ENCODE measurements at regions not wholly inside any gene's neighbourhood (a gene's known extent, or its start where the extent isn't known, plus 50 kb on each side); places are given as distances from the start of the nearest gene placed in this dataset.
"Not testable (repeated sequence)": the region's sequence is repeated elsewhere in the genome, so short reads cannot be mapped to it uniquely, and the experiment has no call there.

- H3K27me3 ChIP-seq (ENCODE audit: control insufficient read depth in 3 of 3, insufficient read depth in 3 of 3, low read length in 3 of 3); H3K27ac ChIP-seq (ENCODE audit: low read depth, low read length); H3K4me1 ChIP-seq (ENCODE audit: control insufficient read depth in 3 of 3, insufficient read depth in 3 of 3, low read length in 3 of 3); H3K9me3 ChIP-seq (ENCODE audit: control insufficient read depth in 3 of 3, low read length in 3 of 3); H3K36me3 ChIP-seq (ENCODE audit: control insufficient read depth in 3 of 3, insufficient read depth in 3 of 3, low read length in 3 of 3); H3K4me3 ChIP-seq (ENCODE audit: low read length in 3 of 3); H3K9ac ChIP-seq (ENCODE audit: low read depth in 1 of 3, low read length in 3 of 3): not testable (repeated sequence)
These were observed 481.6 kb upstream of the CHD1 start for GRCh38 chr5:99410386-99410785.

- H3K27ac ChIP-seq (ENCODE audit: low read depth, low read length); H3K9me3 ChIP-seq (ENCODE audit: control insufficient read depth in 3 of 3, low read length in 3 of 3); H3K27me3 ChIP-seq (ENCODE audit: control insufficient read depth in 3 of 3, insufficient read depth in 3 of 3, low read length in 3 of 3); H3K36me3 ChIP-seq (ENCODE audit: control insufficient read depth in 3 of 3, insufficient read depth in 3 of 3, low read length in 3 of 3); H3K4me3 ChIP-seq (ENCODE audit: low read length in 3 of 3); H3K4me1 ChIP-seq (ENCODE audit: control insufficient read depth in 3 of 3, insufficient read depth in 3 of 3, low read length in 3 of 3); H3K9ac ChIP-seq (ENCODE audit: low read depth in 1 of 3, low read length in 3 of 3): not testable (repeated sequence)
These were observed 476.0 kb upstream of the CHD1 start for GRCh38 chr5:99404764-99405302.

- H3K9ac ChIP-seq (ENCODE audit: low read depth in 1 of 3, low read length in 3 of 3); H3K4me1 ChIP-seq (ENCODE audit: control insufficient read depth in 3 of 3, insufficient read depth in 3 of 3, low read length in 3 of 3); H3K9me3 ChIP-seq (ENCODE audit: control insufficient read depth in 3 of 3, low read length in 3 of 3); H3K27ac ChIP-seq (ENCODE audit: low read depth, low read length); H3K27me3 ChIP-seq (ENCODE audit: control insufficient read depth in 3 of 3, insufficient read depth in 3 of 3, low read length in 3 of 3); H3K4me3 ChIP-seq (ENCODE audit: low read length in 3 of 3); H3K36me3 ChIP-seq (ENCODE audit: control insufficient read depth in 3 of 3, insufficient read depth in 3 of 3, low read length in 3 of 3): not testable (repeated sequence)
These were observed 471.8 kb upstream of the CHD1 start for GRCh38 chr5:99400571-99400970.

- no peak overlapping the region for H3K9ac ChIP-seq (ENCODE audit: low read depth in 1 of 3, low read length in 3 of 3)
- H3K9me3 ChIP-seq (ENCODE audit: control insufficient read depth in 3 of 3, low read length in 3 of 3) = no peaks in the 10 kb centered on the region
- no peak overlapping the region for H3K4me3 ChIP-seq (ENCODE audit: low read length in 3 of 3)
- no peak overlapping the region for H3K27ac ChIP-seq (ENCODE audit: low read depth, low read length)
- no peaks in the 10 kb centered on the region for H3K27me3 ChIP-seq (ENCODE audit: control insufficient read depth in 3 of 3, insufficient read depth in 3 of 3, low read length in 3 of 3)
- H3K36me3 ChIP-seq (ENCODE audit: control insufficient read depth in 3 of 3, insufficient read depth in 3 of 3, low read length in 3 of 3) = no peaks in the 10 kb centered on the region
- no peaks in the 10 kb centered on the region for H3K4me1 ChIP-seq (ENCODE audit: control insufficient read depth in 3 of 3, insufficient read depth in 3 of 3, low read length in 3 of 3)
These were observed 470.2 kb upstream of the CHD1 start for GRCh38 chr5:99398976-99399375.

- no peak overlapping the region for H3K27ac ChIP-seq (ENCODE audit: low read depth, low read length)
- H3K9ac ChIP-seq (ENCODE audit: low read depth in 1 of 3, low read length in 3 of 3) = no peak overlapping the region
- H3K27me3 ChIP-seq (ENCODE audit: control insufficient read depth in 3 of 3, insufficient read depth in 3 of 3, low read length in 3 of 3) = no peaks in the 10 kb centered on the region
- no peaks in the 10 kb centered on the region for H3K36me3 ChIP-seq (ENCODE audit: control insufficient read depth in 3 of 3, insufficient read depth in 3 of 3, low read length in 3 of 3)
- no peak overlapping the region for H3K4me3 ChIP-seq (ENCODE audit: low read length in 3 of 3)
- no peaks in the 10 kb centered on the region for H3K9me3 ChIP-seq (ENCODE audit: control insufficient read depth in 3 of 3, low read length in 3 of 3)
- no peaks in the 10 kb centered on the region for H3K4me1 ChIP-seq (ENCODE audit: control insufficient read depth in 3 of 3, insufficient read depth in 3 of 3, low read length in 3 of 3)
These were observed 457.7 kb upstream of the CHD1 start for GRCh38 chr5:99386406-99387077.

- no peak overlapping the region for H3K9ac ChIP-seq (ENCODE audit: low read depth in 1 of 3, low read length in 3 of 3)
- peaks cover 0 to 2% (median 0%) of the 10 kb centered on the region in 3 donors for H3K9me3 ChIP-seq (ENCODE audit: control insufficient read depth in 3 of 3, low read length in 3 of 3)
- H3K4me1 ChIP-seq (ENCODE audit: control insufficient read depth in 3 of 3, insufficient read depth in 3 of 3, low read length in 3 of 3) = no peaks in the 10 kb centered on the region
- no peaks in the 10 kb centered on the region for H3K27me3 ChIP-seq (ENCODE audit: control insufficient read depth in 3 of 3, insufficient read depth in 3 of 3, low read length in 3 of 3)
- no peak overlapping the region for H3K4me3 ChIP-seq (ENCODE audit: low read length in 3 of 3)
- H3K27ac ChIP-seq (ENCODE audit: low read depth, low read length) = no peak overlapping the region
- no peaks in the 10 kb centered on the region for H3K36me3 ChIP-seq (ENCODE audit: control insufficient read depth in 3 of 3, insufficient read depth in 3 of 3, low read length in 3 of 3)
These were observed 450.4 kb upstream of the CHD1 start for GRCh38 chr5:99379187-99379586.

GRCh38 chr5:99378443-99378842 is 449.6 kb upstream of the CHD1 start:
- H3K4me1 ChIP-seq (ENCODE audit: control insufficient read depth in 3 of 3, insufficient read depth in 3 of 3, low read length in 3 of 3) = no peaks in the 10 kb centered on the region
- H3K4me3 ChIP-seq (ENCODE audit: low read length in 3 of 3) = no peak overlapping the region
- H3K27me3 ChIP-seq (ENCODE audit: control insufficient read depth in 3 of 3, insufficient read depth in 3 of 3, low read length in 3 of 3) = no peaks in the 10 kb centered on the region
- H3K27ac ChIP-seq (ENCODE audit: low read depth, low read length) = no peak overlapping the region
- peaks cover 0 to 2% (median 0%) of the 10 kb centered on the region in 3 donors for H3K9me3 ChIP-seq (ENCODE audit: control insufficient read depth in 3 of 3, low read length in 3 of 3)
- no peaks in the 10 kb centered on the region for H3K36me3 ChIP-seq (ENCODE audit: control insufficient read depth in 3 of 3, insufficient read depth in 3 of 3, low read length in 3 of 3)
- no peak overlapping the region for H3K9ac ChIP-seq (ENCODE audit: low read depth in 1 of 3, low read length in 3 of 3)

GRCh38 chr5:99369797-99370593 is 441.2 kb upstream of the CHD1 start:
- no peak overlapping the region for H3K4me3 ChIP-seq (ENCODE audit: low read length in 3 of 3)
- no peaks in the 10 kb centered on the region for H3K4me1 ChIP-seq (ENCODE audit: control insufficient read depth in 3 of 3, insufficient read depth in 3 of 3, low read length in 3 of 3)
- no peaks in the 10 kb centered on the region for H3K9me3 ChIP-seq (ENCODE audit: control insufficient read depth in 3 of 3, low read length in 3 of 3)
- H3K27ac ChIP-seq (ENCODE audit: low read depth, low read length) = no peak overlapping the region
- H3K9ac ChIP-seq (ENCODE audit: low read depth in 1 of 3, low read length in 3 of 3) = no peak overlapping the region
- no peaks in the 10 kb centered on the region for H3K36me3 ChIP-seq (ENCODE audit: control insufficient read depth in 3 of 3, insufficient read depth in 3 of 3, low read length in 3 of 3)
- H3K27me3 ChIP-seq (ENCODE audit: control insufficient read depth in 3 of 3, insufficient read depth in 3 of 3, low read length in 3 of 3) = no peaks in the 10 kb centered on the region

GRCh38 chr5:99368726-99369125 is 439.9 kb upstream of the CHD1 start:
- Histone ChIP-seq H3K27ac (ENCODE audit: low read depth, low read length) (no peak overlapping the region), H3K36me3 (ENCODE audit: control insufficient read depth in 3 of 3, insufficient read depth in 3 of 3, low read length in 3 of 3) (no peaks in the 10 kb centered on the region), H3K9ac (ENCODE audit: low read depth in 1 of 3, low read length in 3 of 3) (no peak overlapping the region), H3K27me3 (ENCODE audit: control insufficient read depth in 3 of 3, insufficient read depth in 3 of 3, low read length in 3 of 3) (no peaks in the 10 kb centered on the region), H3K4me3 (ENCODE audit: low read length in 3 of 3) (no peak overlapping the region), H3K4me1 (ENCODE audit: control insufficient read depth in 3 of 3, insufficient read depth in 3 of 3, low read length in 3 of 3) (no peaks in the 10 kb centered on the region), H3K9me3 (ENCODE audit: control insufficient read depth in 3 of 3, low read length in 3 of 3) (no peaks in the 10 kb centered on the region)

GRCh38 chr5:99355881-99356280 is 427.1 kb upstream of the CHD1 start:
- no peak overlapping the region for H3K27ac ChIP-seq (ENCODE audit: low read depth, low read length)
- H3K9ac ChIP-seq (ENCODE audit: low read depth in 1 of 3, low read length in 3 of 3) = no peak overlapping the region
- no peaks in the 10 kb centered on the region for H3K4me1 ChIP-seq (ENCODE audit: control insufficient read depth in 3 of 3, insufficient read depth in 3 of 3, low read length in 3 of 3)
- H3K9me3 ChIP-seq (ENCODE audit: control insufficient read depth in 3 of 3, low read length in 3 of 3) = peaks cover 0 to 3% (median 0%) of the 10 kb centered on the region in 3 donors
- H3K27me3 ChIP-seq (ENCODE audit: control insufficient read depth in 3 of 3, insufficient read depth in 3 of 3, low read length in 3 of 3) = no peaks in the 10 kb centered on the region
- H3K36me3 ChIP-seq (ENCODE audit: control insufficient read depth in 3 of 3, insufficient read depth in 3 of 3, low read length in 3 of 3) = no peaks in the 10 kb centered on the region
- no peak overlapping the region for H3K4me3 ChIP-seq (ENCODE audit: low read length in 3 of 3)
